Caco-2 (cell line): ENCODE measurements at regions not wholly inside any gene's neighbourhood (a gene's known extent, or its start where the extent isn't known, plus 50 kb on each side); places are given as distances from the start of the nearest gene placed in this dataset.

Experiments
- BruUV-seq: library from RNA; stranded (reverse); fragments of 400-500 nt; replicated peaks from 2 replicates; lab custom pipeline; 2021; lab: Mats Ljungman, UMichigan
- CTCF ChIA-PET: fragments of 300-600 bp; sonication (Branson Sonifier 250); formaldehyde crosslinking; loops from one replicate; lab custom pipeline; 2022; ENCODE audit warnings: antibody characterized with exemption; lab: Charles Lee
- POLR2A ChIA-PET: fragments of 300-600 bp; sonication (Branson Sonifier 250); formaldehyde crosslinking; loops from one replicate; lab custom pipeline; 2022; ENCODE audit warnings: antibody characterized with exemption; lab: Charles Lee
- DNase-seq, 2 experiments: peaks; one replicate each; pipeline versions ENCODE4 v3.0.0 to v3.0.0-alpha.2; 2020 to 2022
- H3K27me3 ChIP-seq: replicated peaks from 2 replicates; pipeline ENCODE4 v1.6.0; 2011; ENCODE audit warnings: low read length; ENCODE audit not compliant: control insufficient read depth, insufficient read depth
- H3K36me3 ChIP-seq: 2 replicates; pipeline ENCODE4 v1.5.1; 2011; ENCODE audit warnings: low read length; ENCODE audit not compliant: control insufficient read depth, insufficient read depth
- H3K4me1 ChIP-seq: fragments of 250-450 bp; sonication (Bioruptor Pico); 2 replicates; pipeline ENCODE4 v1.5.1; 2020; ENCODE audit warnings: mild to moderate bottlenecking
- H3K4me3 ChIP-seq: 2 replicates; pipeline ENCODE4 v1.5.1; 2011; ENCODE audit warnings: low read depth, mild to moderate bottlenecking, control low read depth, low read length
- H3K9me3 ChIP-seq: fragments of 250-450 bp; sonication (Bioruptor Pico); 2 replicates; pipeline ENCODE4 v1.5.1; 2020; ENCODE audit warnings: mild to moderate bottlenecking, moderate library complexity
- H3K27ac Mint-ChIP-seq: one replicate; pipeline ENCODE4 v1.8.0; 2022; ENCODE audit warnings: mixed read lengths; ENCODE audit not compliant: unreplicated experiment
- H3K27me3 Mint-ChIP-seq: one replicate; pipeline ENCODE4 v1.8.0; 2022; ENCODE audit warnings: mixed read lengths; ENCODE audit not compliant: insufficient read depth, unreplicated experiment
- H3K36me3 Mint-ChIP-seq: one replicate; pipeline ENCODE4 v1.8.0; 2022; ENCODE audit warnings: mild to moderate bottlenecking, mixed read lengths; ENCODE audit not compliant: insufficient read depth, unreplicated experiment
- H3K4me1 Mint-ChIP-seq: one replicate; pipeline ENCODE4 v1.8.0; 2022; ENCODE audit warnings: low read depth, mixed read lengths; ENCODE audit not compliant: unreplicated experiment
- H3K4me3 Mint-ChIP-seq: one replicate; pipeline ENCODE4 v1.8.0; 2022; ENCODE audit warnings: mild to moderate bottlenecking, moderate library complexity, mixed read lengths; ENCODE audit not compliant: unreplicated experiment
- H3K9me3 Mint-ChIP-seq: one replicate; pipeline ENCODE4 v1.8.0; 2022; ENCODE audit warnings: mixed read lengths; ENCODE audit not compliant: unreplicated experiment
- intact Hi-C: fragments of 100-400 bp; cut with micrococcal nuclease; formaldehyde crosslinking; loops from one replicate; pipeline ENCODE4 v1.10.0; 2022; ENCODE audit not compliant: unreplicated experiment
- TF ChIP-seq, protein P1 (sequence below), 2 experiments: fragments of 200-600 bp in 1 of 2; IDR thresholded peaks; 1 replicate in 1 of 2; 2 replicates in 1 of 2; pipeline versions ENCODE4 v1.5.1 to v1.8.0; 2011 to 2022; ENCODE audit warnings: antibody characterized with exemption in 1 of 2, control low read depth in 1 of 2, inconsistent platforms in 1 of 2, low read depth in 1 of 2, low read length in 1 of 2, mild to moderate bottlenecking in 1 of 2, moderate library complexity in 1 of 2; ENCODE audit not compliant: insufficient read depth in 1 of 2, severe bottlenecking in 1 of 2, unreplicated experiment in 1 of 2

DNA sequence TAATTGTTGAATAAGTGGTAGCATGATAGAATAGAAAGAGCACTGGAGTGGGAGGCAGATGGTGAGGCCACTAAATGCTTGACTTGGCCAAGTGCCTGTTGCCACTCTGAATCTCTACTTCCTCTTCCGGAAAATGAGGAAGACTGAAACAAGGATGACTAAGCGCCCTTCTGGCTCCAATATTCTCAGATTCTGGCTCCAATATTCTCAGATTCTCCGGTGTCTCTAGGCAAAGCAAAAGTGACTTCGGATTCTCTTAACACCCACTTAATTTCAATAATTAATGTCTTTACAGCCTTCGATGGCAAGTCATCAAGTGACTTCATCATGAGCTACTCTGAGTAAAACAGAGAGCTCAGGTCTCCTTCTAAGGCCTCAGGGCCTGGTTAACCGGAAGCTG, 402.2 kb upstream of the FGF13 start:
- no peak overlapping the region for H3K4me3 Mint-ChIP-seq
- Histone ChIP-seq H3K27me3 (no peaks in the 10 kb centered on the region), H3K4me3 (no peak overlapping the region), H3K4me1 (no peaks in the 10 kb centered on the region), H3K9me3 (no peaks in the 10 kb centered on the region), H3K36me3 (no peaks in the 10 kb centered on the region)
- DNase-seq: no peak
- intact Hi-C loops: no loop called here
- TF ChIP-seq, protein P1, sequence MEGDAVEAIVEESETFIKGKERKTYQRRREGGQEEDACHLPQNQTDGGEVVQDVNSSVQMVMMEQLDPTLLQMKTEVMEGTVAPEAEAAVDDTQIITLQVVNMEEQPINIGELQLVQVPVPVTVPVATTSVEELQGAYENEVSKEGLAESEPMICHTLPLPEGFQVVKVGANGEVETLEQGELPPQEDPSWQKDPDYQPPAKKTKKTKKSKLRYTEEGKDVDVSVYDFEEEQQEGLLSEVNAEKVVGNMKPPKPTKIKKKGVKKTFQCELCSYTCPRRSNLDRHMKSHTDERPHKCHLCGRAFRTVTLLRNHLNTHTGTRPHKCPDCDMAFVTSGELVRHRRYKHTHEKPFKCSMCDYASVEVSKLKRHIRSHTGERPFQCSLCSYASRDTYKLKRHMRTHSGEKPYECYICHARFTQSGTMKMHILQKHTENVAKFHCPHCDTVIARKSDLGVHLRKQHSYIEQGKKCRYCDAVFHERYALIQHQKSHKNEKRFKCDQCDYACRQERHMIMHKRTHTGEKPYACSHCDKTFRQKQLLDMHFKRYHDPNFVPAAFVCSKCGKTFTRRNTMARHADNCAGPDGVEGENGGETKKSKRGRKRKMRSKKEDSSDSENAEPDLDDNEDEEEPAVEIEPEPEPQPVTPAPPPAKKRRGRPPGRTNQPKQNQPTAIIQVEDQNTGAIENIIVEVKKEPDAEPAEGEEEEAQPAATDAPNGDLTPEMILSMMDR (IDR thresholded peaks at IDR 0.05; ENCODE audit: insufficient read depth in 1 of 2, low read depth in 1 of 2, low read length in 1 of 2, severe bottlenecking in 1 of 2, unreplicated experiment in 1 of 2): no peak
- H3K9me3 Mint-ChIP-seq: no peaks in the 10 kb centered on the region
- H3K27ac Mint-ChIP-seq: no peak overlapping the region
- CTCF ChIA-PET: no interaction called here
- BruUV-seq: no TSS peak
- POLR2A ChIA-PET: no interaction called here
- H3K36me3 Mint-ChIP-seq: no peaks in the 10 kb centered on the region
- H3K27me3 Mint-ChIP-seq: no peaks in the 10 kb centered on the region
- H3K4me1 Mint-ChIP-seq: no peaks in the 10 kb centered on the region

DNA sequence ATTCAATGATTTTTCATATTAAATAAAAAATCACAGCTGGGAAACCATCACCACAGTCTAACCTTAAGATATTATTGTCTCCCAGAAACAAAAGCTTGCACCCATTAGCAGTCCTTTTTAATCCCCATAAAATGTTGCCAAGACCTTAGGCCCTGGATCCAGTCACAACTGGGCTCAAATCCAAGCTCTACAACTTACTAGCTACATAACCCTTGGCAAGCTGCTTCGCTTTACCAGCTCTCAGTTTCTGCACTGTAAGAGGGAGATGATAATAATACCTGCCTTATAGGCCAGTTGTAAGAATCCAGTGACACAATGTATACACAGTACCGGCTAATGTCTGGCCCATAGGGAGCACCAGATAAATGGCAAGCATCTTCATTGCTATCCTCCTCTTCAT, 400.9 kb upstream of the FGF13 start:
- Mint-ChIP-seq H3K36me3 (no peaks in the 10 kb centered on the region), H3K4me3 (no peak overlapping the region), H3K4me1 (no peaks in the 10 kb centered on the region), H3K27me3 (no peaks in the 10 kb centered on the region), H3K27ac (no peak overlapping the region), H3K9me3 (no peaks in the 10 kb centered on the region)
- TF ChIP-seq, protein P1 (IDR thresholded peaks at IDR 0.05; ENCODE audit: insufficient read depth in 1 of 2, low read depth in 1 of 2, low read length in 1 of 2, severe bottlenecking in 1 of 2, unreplicated experiment in 1 of 2): no peak
- ChIA-PET POLR2A (no interaction called here), CTCF (no interaction called here)
- intact Hi-C loops: no loop called here
- Histone ChIP-seq H3K36me3 (no peaks in the 10 kb centered on the region), H3K27me3 (no peaks in the 10 kb centered on the region), H3K4me3 (no peak overlapping the region), H3K4me1 (no peaks in the 10 kb centered on the region), H3K9me3 (no peaks in the 10 kb centered on the region)
- DNase-seq: no peak
- BruUV-seq: no TSS peak

DNA sequence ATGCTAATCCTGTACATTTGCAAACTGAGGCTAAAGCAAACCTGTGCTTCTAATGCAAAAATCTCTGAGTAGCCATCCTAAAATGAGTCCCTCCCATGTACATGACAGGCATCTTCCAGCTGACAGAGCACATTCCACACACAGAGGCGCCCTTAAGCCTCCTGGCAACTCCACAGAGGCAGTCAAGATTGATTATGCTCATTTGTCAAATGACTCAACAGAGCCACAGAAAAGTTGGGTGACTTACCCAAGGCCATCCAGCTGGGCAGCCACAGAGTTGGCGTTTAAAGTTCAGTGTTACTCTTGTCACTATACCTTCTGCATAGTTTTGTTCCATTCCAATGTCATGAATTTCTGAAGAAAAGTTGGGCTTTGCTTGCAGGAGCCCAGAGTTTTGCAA, 394.6 kb upstream of the FGF13 start:
- Mint-ChIP-seq H3K9me3 (no peaks in the 10 kb centered on the region), H3K27ac (no peak overlapping the region), H3K4me3 (no peak overlapping the region), H3K4me1 (peaks cover 7% of the 10 kb centered on the region), H3K27me3 (no peaks in the 10 kb centered on the region), H3K36me3 (no peaks in the 10 kb centered on the region)
- ChIA-PET CTCF (no interaction called here), POLR2A (no interaction called here)
- intact Hi-C loops: no loop called here
- Histone ChIP-seq H3K4me1 (no peaks in the 10 kb centered on the region), H3K4me3 (no peak overlapping the region), H3K36me3 (no peaks in the 10 kb centered on the region), H3K27me3 (no peaks in the 10 kb centered on the region), H3K9me3 (no peaks in the 10 kb centered on the region)
- BruUV-seq: no TSS peak
- peak in 1 of 2 experiments; percentile 4 for DNase-seq
- TF ChIP-seq, protein P1 (IDR thresholded peaks at IDR 0.05; ENCODE audit: insufficient read depth in 1 of 2, low read depth in 1 of 2, low read length in 1 of 2, severe bottlenecking in 1 of 2, unreplicated experiment in 1 of 2): no peak
